ENCODE measurements at regions not wholly inside any gene's neighbourhood (a gene's known extent, or its start where the extent isn't known, plus 50 kb on each side); places are given as distances from the start of the nearest gene placed in this dataset.

- Histone ChIP-seq H4K20me1 (ENCODE audit: insufficient read depth, low read length) (no peaks in the 10 kb centered on the region), H3F3A (ENCODE audit: insufficient read depth, low read length) (no peaks in the 10 kb centered on the region), H3K4me2 (ENCODE audit: low read length) (no peak overlapping the region), H3K79me2 (ENCODE audit: insufficient read depth, low read length) (no peaks in the 10 kb centered on the region), H2AFZ (ENCODE audit: low read length) (no peak overlapping the region), H3K9me3 (ENCODE audit: low read length) (no peaks in the 10 kb centered on the region), H3K4me1 (ENCODE audit: insufficient read depth, low read length, severe bottlenecking) (no peaks in the 10 kb centered on the region), H3K36me3 (ENCODE audit: insufficient read depth, low read length) (no peaks in the 10 kb centered on the region), H3K4me3 (ENCODE audit: low read depth, low read length, poor library complexity, severe bottlenecking) (no peak overlapping the region), H3K27ac (ENCODE audit: low read depth, low read length, poor library complexity, severe bottlenecking) (no peak overlapping the region), H3K9me2 (ENCODE audit: low read depth, low read length) (no peaks in the 10 kb centered on the region), H3K27me3 (ENCODE audit: insufficient read depth, low read length) (no peaks in the 10 kb centered on the region), H3K9ac (ENCODE audit: low read length) (no peak overlapping the region)
- no peak for TF ChIP-seq EZH2 (IDR thresholded peaks at IDR 0.05; ENCODE audit: borderline replicate concordance, low read length)
- TF ChIP-seq, protein P1, sequence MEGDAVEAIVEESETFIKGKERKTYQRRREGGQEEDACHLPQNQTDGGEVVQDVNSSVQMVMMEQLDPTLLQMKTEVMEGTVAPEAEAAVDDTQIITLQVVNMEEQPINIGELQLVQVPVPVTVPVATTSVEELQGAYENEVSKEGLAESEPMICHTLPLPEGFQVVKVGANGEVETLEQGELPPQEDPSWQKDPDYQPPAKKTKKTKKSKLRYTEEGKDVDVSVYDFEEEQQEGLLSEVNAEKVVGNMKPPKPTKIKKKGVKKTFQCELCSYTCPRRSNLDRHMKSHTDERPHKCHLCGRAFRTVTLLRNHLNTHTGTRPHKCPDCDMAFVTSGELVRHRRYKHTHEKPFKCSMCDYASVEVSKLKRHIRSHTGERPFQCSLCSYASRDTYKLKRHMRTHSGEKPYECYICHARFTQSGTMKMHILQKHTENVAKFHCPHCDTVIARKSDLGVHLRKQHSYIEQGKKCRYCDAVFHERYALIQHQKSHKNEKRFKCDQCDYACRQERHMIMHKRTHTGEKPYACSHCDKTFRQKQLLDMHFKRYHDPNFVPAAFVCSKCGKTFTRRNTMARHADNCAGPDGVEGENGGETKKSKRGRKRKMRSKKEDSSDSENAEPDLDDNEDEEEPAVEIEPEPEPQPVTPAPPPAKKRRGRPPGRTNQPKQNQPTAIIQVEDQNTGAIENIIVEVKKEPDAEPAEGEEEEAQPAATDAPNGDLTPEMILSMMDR (IDR thresholded peaks at IDR 0.05; ENCODE audit: low read length): no peak
Measured at GRCh38 chr6:21406316-21406715, 187.2 kb upstream of the SOX4 start.

- no peak overlapping the region for H2AFZ ChIP-seq (ENCODE audit: low read length)
- H3K9ac ChIP-seq (ENCODE audit: low read length): no peak overlapping the region
- no peak for TF ChIP-seq EZH2 (IDR thresholded peaks at IDR 0.05; ENCODE audit: borderline replicate concordance, low read length)
- TF ChIP-seq, protein P1 (IDR thresholded peaks at IDR 0.05; ENCODE audit: low read length): no peak
Measured at GRCh38 chr6:21409231-21409630, 184.3 kb upstream of the SOX4 start.

GRCh38 chr6:21413428-21413827 is 180.1 kb upstream of the SOX4 start:
- no peaks in the 10 kb centered on the region for H3K9me2 ChIP-seq (ENCODE audit: low read depth, low read length)
- H3K4me2 ChIP-seq (ENCODE audit: low read length): no peak overlapping the region
- no peak overlapping the region for H2AFZ ChIP-seq (ENCODE audit: low read length)
- no peaks in the 10 kb centered on the region for H3K79me2 ChIP-seq (ENCODE audit: insufficient read depth, low read length)
- H3K4me1 ChIP-seq (ENCODE audit: insufficient read depth, low read length, severe bottlenecking): no peaks in the 10 kb centered on the region
- TF ChIP-seq, protein P1 (IDR thresholded peaks at IDR 0.05; ENCODE audit: low read length): no peak
- TF ChIP-seq EZH2 (IDR thresholded peaks at IDR 0.05; ENCODE audit: borderline replicate concordance, low read length): no peak
- H3K36me3 ChIP-seq (ENCODE audit: insufficient read depth, low read length): no peaks in the 10 kb centered on the region
- no peaks in the 10 kb centered on the region for H3K9me3 ChIP-seq (ENCODE audit: low read length)
- no peaks in the 10 kb centered on the region for H3K27me3 ChIP-seq (ENCODE audit: insufficient read depth, low read length)
- no peak overlapping the region for H3K4me3 ChIP-seq (ENCODE audit: low read depth, low read length, poor library complexity, severe bottlenecking)
- H3K27ac ChIP-seq (ENCODE audit: low read depth, low read length, poor library complexity, severe bottlenecking): no peak overlapping the region
- H3F3A ChIP-seq (ENCODE audit: insufficient read depth, low read length): no peaks in the 10 kb centered on the region
- H3K9ac ChIP-seq (ENCODE audit: low read length): no peak overlapping the region
- no peaks in the 10 kb centered on the region for H4K20me1 ChIP-seq (ENCODE audit: insufficient read depth, low read length)

More at GRCh38 chr6:21409231-21409630, 184.3 kb upstream of the SOX4 start:
- H3K27me3 ChIP-seq (ENCODE audit: insufficient read depth, low read length): no peaks in the 10 kb centered on the region
- no peaks in the 10 kb centered on the region for H3K36me3 ChIP-seq (ENCODE audit: insufficient read depth, low read length)
- no peaks in the 10 kb centered on the region for H3F3A ChIP-seq (ENCODE audit: insufficient read depth, low read length)
- H3K79me2 ChIP-seq (ENCODE audit: insufficient read depth, low read length): no peaks in the 10 kb centered on the region
- no peaks in the 10 kb centered on the region for H3K4me1 ChIP-seq (ENCODE audit: insufficient read depth, low read length, severe bottlenecking)
- H4K20me1 ChIP-seq (ENCODE audit: insufficient read depth, low read length): no peaks in the 10 kb centered on the region
- no peak overlapping the region for H3K4me2 ChIP-seq (ENCODE audit: low read length)
- no peaks in the 10 kb centered on the region for H3K9me3 ChIP-seq (ENCODE audit: low read length)
- H3K27ac ChIP-seq (ENCODE audit: low read depth, low read length, poor library complexity, severe bottlenecking): no peak overlapping the region
- no peak overlapping the region for H3K4me3 ChIP-seq (ENCODE audit: low read depth, low read length, poor library complexity, severe bottlenecking)
- no peaks in the 10 kb centered on the region for H3K9me2 ChIP-seq (ENCODE audit: low read depth, low read length)

All from OCI-LY1 (cell line).